ENCODE measurements at regions not wholly inside any gene's neighbourhood (a gene's known extent, or its start where the extent isn't known, plus 50 kb on each side); places are given as distances from the start of the nearest gene placed in this dataset.

DNA sequence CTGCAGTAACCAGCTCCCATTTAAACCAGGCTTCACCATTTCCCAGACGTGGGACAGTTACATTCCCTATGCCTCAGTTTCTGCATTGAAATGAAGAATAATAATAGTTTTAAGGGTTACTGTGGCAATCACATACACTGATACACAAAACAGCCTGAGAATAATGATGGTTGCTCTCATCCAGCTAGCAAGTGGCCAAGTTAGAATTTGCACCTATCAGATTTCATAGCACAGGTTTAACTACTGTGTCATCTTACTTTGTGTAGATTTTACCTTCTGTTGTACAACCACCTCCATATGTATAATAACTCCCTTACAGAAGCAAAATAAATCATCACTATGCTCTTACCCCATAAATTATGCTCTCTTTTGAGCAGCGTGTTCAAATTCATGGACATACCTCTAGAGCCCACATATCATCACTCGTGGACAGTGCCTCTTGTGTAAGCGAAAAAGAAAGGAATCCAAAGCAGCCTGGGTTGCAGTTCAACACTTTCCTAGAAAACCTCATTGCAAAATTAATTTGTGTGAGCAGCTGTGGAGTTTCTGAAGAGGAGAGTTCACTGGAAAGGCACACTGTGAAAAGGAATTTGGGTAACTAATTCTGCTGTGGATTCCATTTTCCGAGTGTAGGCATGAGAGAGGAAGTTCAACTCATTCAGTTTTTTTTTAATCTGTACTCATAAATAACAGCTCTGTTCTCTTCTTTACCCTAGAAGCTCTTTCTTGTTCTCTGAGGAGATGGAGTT is 492.5 kb downstream of the ARL4A start:
- Mint-ChIP-seq H3K27ac (no peak overlapping the region), H3K4me3 (no peak overlapping the region), H3K4me1 (peaks cover 2% of the 10 kb centered on the region; the same call in 1 of the 3 replicates), H3K27me3 (ENCODE audit: insufficient read depth, low read depth, poor library complexity) (no peaks in the 10 kb centered on the region), H3K9me3 (no peaks in the 10 kb centered on the region), H3K36me3 (ENCODE audit: low read depth) (no peaks in the 10 kb centered on the region)
- H3K4me2 ChIP-seq, result no peak overlapping the region
- H3K79me2 ChIP-seq (replicated peaks; ENCODE audit: insufficient read depth), result no peaks in the 10 kb centered on the region
- H3F3A ChIP-seq (replicated peaks; ENCODE audit: low read depth), result no peaks in the 10 kb centered on the region
- H3K27ac ChIP-seq (ENCODE audit: low read depth), result no peak overlapping the region
- H3K9me2 ChIP-seq (ENCODE audit: insufficient read depth), result no peaks in the 10 kb centered on the region
- TF ChIP-seq EZH2 (IDR thresholded peaks at IDR 0.05; ENCODE audit: low read depth, unreplicated experiment) (no peak), ZNF114 (CRISPR knock-in tag; IDR thresholded peaks at IDR 0.05) (no peak), JUNB (IDR thresholded peaks at IDR 0.05; ENCODE audit: unreplicated experiment) (no peak), POLR2AphosphoS5 (IDR thresholded peaks at IDR 0.05; ENCODE audit: low read depth) (no peak), CREB1 (CRISPR knock-in tag; IDR thresholded peaks at IDR 0.05; ENCODE audit: low read depth) (no peak), EZH2phosphoT487 (IDR thresholded peaks at IDR 0.05; ENCODE audit: unreplicated experiment) (no peak), STAT1 (IDR thresholded peaks at IDR 0.05; ENCODE audit: unreplicated experiment) (no peak), NANOG (IDR thresholded peaks at IDR 0.05; ENCODE audit: borderline replicate concordance) (no peak), ZNF331 (CRISPR knock-in tag; IDR thresholded peaks at IDR 0.05; ENCODE audit: low read depth) (no peak)
- TF ChIP-seq, protein P1, sequence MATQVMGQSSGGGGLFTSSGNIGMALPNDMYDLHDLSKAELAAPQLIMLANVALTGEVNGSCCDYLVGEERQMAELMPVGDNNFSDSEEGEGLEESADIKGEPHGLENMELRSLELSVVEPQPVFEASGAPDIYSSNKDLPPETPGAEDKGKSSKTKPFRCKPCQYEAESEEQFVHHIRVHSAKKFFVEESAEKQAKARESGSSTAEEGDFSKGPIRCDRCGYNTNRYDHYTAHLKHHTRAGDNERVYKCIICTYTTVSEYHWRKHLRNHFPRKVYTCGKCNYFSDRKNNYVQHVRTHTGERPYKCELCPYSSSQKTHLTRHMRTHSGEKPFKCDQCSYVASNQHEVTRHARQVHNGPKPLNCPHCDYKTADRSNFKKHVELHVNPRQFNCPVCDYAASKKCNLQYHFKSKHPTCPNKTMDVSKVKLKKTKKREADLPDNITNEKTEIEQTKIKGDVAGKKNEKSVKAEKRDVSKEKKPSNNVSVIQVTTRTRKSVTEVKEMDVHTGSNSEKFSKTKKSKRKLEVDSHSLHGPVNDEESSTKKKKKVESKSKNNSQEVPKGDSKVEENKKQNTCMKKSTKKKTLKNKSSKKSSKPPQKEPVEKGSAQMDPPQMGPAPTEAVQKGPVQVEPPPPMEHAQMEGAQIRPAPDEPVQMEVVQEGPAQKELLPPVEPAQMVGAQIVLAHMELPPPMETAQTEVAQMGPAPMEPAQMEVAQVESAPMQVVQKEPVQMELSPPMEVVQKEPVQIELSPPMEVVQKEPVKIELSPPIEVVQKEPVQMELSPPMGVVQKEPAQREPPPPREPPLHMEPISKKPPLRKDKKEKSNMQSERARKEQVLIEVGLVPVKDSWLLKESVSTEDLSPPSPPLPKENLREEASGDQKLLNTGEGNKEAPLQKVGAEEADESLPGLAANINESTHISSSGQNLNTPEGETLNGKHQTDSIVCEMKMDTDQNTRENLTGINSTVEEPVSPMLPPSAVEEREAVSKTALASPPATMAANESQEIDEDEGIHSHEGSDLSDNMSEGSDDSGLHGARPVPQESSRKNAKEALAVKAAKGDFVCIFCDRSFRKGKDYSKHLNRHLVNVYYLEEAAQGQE (IDR thresholded peaks at IDR 0.05; ENCODE audit: unreplicated experiment), result no peak
- TF ChIP-seq, protein P2, sequence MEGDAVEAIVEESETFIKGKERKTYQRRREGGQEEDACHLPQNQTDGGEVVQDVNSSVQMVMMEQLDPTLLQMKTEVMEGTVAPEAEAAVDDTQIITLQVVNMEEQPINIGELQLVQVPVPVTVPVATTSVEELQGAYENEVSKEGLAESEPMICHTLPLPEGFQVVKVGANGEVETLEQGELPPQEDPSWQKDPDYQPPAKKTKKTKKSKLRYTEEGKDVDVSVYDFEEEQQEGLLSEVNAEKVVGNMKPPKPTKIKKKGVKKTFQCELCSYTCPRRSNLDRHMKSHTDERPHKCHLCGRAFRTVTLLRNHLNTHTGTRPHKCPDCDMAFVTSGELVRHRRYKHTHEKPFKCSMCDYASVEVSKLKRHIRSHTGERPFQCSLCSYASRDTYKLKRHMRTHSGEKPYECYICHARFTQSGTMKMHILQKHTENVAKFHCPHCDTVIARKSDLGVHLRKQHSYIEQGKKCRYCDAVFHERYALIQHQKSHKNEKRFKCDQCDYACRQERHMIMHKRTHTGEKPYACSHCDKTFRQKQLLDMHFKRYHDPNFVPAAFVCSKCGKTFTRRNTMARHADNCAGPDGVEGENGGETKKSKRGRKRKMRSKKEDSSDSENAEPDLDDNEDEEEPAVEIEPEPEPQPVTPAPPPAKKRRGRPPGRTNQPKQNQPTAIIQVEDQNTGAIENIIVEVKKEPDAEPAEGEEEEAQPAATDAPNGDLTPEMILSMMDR (conservative IDR thresholded peaks at IDR 0.05; ENCODE audit: low read depth in 2 of 2), result no peak
- TF ChIP-seq, protein P3, sequence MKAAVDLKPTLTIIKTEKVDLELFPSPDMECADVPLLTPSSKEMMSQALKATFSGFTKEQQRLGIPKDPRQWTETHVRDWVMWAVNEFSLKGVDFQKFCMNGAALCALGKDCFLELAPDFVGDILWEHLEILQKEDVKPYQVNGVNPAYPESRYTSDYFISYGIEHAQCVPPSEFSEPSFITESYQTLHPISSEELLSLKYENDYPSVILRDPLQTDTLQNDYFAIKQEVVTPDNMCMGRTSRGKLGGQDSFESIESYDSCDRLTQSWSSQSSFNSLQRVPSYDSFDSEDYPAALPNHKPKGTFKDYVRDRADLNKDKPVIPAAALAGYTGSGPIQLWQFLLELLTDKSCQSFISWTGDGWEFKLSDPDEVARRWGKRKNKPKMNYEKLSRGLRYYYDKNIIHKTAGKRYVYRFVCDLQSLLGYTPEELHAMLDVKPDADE (IDR thresholded peaks at IDR 0.05), result no peak
- TF ChIP-seq, protein P4, sequence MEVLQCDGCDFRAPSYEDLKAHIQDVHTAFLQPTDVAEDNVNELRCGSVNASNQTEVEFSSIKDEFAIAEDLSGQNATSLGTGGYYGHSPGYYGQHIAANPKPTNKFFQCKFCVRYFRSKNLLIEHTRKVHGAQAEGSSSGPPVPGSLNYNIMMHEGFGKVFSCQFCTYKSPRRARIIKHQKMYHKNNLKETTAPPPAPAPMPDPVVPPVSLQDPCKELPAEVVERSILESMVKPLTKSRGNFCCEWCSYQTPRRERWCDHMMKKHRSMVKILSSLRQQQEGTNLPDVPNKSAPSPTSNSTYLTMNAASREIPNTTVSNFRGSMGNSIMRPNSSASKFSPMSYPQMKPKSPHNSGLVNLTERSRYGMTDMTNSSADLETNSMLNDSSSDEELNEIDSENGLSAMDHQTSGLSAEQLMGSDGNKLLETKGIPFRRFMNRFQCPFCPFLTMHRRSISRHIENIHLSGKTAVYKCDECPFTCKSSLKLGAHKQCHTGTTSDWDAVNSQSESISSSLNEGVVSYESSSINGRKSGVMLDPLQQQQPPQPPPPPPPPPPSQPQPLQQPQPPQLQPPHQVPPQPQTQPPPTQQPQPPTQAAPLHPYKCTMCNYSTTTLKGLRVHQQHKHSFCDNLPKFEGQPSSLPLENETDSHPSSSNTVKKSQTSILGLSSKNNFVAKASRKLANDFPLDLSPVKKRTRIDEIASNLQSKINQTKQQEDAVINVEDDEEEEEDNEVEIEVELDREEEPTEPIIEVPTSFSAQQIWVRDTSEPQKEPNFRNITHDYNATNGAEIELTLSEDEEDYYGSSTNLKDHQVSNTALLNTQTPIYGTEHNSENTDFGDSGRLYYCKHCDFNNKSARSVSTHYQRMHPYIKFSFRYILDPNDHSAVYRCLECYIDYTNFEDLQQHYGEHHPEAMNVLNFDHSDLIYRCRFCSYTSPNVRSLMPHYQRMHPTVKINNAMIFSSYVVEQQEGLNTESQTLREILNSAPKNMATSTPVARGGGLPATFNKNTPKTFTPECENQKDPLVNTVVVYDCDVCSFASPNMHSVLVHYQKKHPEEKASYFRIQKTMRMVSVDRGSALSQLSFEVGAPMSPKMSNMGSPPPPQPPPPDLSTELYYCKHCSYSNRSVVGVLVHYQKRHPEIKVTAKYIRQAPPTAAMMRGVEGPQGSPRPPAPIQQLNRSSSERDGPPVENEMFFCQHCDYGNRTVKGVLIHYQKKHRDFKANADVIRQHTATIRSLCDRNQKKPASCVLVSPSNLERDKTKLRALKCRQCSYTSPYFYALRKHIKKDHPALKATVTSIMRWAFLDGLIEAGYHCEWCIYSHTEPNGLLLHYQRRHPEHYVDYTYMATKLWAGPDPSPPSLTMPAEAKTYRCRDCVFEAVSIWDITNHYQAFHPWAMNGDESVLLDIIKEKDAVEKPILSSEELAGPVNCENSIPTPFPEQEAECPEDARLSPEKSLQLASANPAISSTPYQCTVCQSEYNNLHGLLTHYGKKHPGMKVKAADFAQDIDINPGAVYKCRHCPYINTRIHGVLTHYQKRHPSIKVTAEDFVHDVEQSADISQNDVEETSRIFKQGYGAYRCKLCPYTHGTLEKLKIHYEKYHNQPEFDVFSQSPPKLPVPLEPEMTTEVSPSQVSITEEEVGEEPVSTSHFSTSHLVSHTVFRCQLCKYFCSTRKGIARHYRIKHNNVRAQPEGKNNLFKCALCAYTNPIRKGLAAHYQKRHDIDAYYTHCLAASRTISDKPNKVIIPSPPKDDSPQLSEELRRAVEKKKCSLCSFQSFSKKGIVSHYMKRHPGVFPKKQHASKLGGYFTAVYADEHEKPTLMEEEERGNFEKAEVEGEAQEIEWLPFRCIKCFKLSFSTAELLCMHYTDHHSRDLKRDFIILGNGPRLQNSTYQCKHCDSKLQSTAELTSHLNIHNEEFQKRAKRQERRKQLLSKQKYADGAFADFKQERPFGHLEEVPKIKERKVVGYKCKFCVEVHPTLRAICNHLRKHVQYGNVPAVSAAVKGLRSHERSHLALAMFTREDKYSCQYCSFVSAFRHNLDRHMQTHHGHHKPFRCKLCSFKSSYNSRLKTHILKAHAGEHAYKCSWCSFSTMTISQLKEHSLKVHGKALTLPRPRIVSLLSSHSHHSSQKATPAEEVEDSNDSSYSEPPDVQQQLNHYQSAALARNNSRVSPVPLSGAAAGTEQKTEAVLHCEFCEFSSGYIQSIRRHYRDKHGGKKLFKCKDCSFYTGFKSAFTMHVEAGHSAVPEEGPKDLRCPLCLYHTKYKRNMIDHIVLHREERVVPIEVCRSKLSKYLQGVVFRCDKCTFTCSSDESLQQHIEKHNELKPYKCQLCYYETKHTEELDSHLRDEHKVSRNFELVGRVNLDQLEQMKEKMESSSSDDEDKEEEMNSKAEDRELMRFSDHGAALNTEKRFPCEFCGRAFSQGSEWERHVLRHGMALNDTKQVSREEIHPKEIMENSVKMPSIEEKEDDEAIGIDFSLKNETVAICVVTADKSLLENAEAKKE (CRISPR knock-in tag; IDR thresholded peaks at IDR 0.05), result no peak
- H3K27me3 ChIP-seq (ENCODE audit: insufficient read depth), result no peaks in the 10 kb centered on the region
- no peaks in the 10 kb centered on the region for H4K20me1 ChIP-seq (replicated peaks; ENCODE audit: insufficient read depth)
- ATAC-seq (no peak), DNase-seq (ENCODE audit: low spot score) (no peak)
- no peaks in the 10 kb centered on the region for H3K36me3 ChIP-seq (ENCODE audit: insufficient read depth)
- H3K4me1 ChIP-seq (ENCODE audit: insufficient read depth), result no peaks in the 10 kb centered on the region
- no peak overlapping the region for H3K4me3 ChIP-seq
- H2AFZ ChIP-seq, result no peak overlapping the region

Measured in GM23338 (cell line).